ENCODE measurements at regions not wholly inside any gene's neighbourhood (a gene's known extent, or its start where the extent isn't known, plus 50 kb on each side); places are given as distances from the start of the nearest gene placed in this dataset.

- TF ChIP-seq POLR2A (IDR thresholded peaks at IDR 0.05) (no peak), CTCF (IDR thresholded peaks at IDR 0.05) (no peak)
- no peaks in the 10 kb centered on the region for H3K4me1 ChIP-seq
- DNase-seq = no peak
- H3K4me3 ChIP-seq = no peak overlapping the region
- intact Hi-C loops (cut with DNase I; ENCODE audit: low total_unique reads) = no loop called here
- H3K36me3 ChIP-seq = no peaks in the 10 kb centered on the region
- H3K27me3 ChIP-seq = no peaks in the 10 kb centered on the region
- H3K9me3 ChIP-seq = no peaks in the 10 kb centered on the region
- H3K27ac ChIP-seq = no peak overlapping the region
These were observed 81.1 kb upstream of the HELT start for GRCh38 chr4:184937030-184937710.

DNA sequence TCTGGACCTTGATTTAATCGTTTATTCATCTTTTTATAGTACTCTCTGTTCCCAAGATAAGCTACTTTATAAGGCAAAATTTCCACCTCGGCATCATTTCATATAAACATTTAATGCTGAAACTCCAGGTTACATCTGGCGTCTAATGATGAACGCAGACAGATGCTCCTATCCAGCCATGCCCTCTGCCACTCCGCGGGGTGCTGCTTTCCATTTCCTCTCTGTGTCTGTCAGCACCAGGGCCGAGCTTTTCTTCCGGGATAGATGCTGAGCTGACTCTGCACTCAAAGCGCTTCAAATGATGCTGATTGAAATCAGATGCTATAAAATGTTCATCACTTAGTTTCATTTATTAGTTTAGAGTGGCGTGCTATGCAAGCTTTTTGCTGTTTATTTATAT, 80.5 kb upstream of the HELT start:
- H3K9me3 ChIP-seq = no peaks in the 10 kb centered on the region
- no peaks in the 10 kb centered on the region for H3K36me3 ChIP-seq
- TF ChIP-seq POLR2A (IDR thresholded peaks at IDR 0.05) (no peak), CTCF (IDR thresholded peaks at IDR 0.05) (no peak)
- H3K4me3 ChIP-seq = no peak overlapping the region
- intact Hi-C loops (cut with DNase I; ENCODE audit: low total_unique reads) = no loop called here
- no peaks in the 10 kb centered on the region for H3K4me1 ChIP-seq
- DNase-seq = no peak
- no peak overlapping the region for H3K27ac ChIP-seq
- H3K27me3 ChIP-seq = no peaks in the 10 kb centered on the region

GRCh38 chr4:184938871-184939270, 79.4 kb upstream of the HELT start:
- no peak overlapping the region for H3K4me3 ChIP-seq
- DNase-seq = no peak
- H3K36me3 ChIP-seq = no peaks in the 10 kb centered on the region
- no peak overlapping the region for H3K27ac ChIP-seq
- TF ChIP-seq POLR2A (IDR thresholded peaks at IDR 0.05) (no peak), CTCF (IDR thresholded peaks at IDR 0.05) (no peak)
- no peaks in the 10 kb centered on the region for H3K9me3 ChIP-seq
- H3K4me1 ChIP-seq = no peaks in the 10 kb centered on the region
- no peaks in the 10 kb centered on the region for H3K27me3 ChIP-seq
- intact Hi-C loops (cut with DNase I; ENCODE audit: low total_unique reads) = no loop called here

DNA sequence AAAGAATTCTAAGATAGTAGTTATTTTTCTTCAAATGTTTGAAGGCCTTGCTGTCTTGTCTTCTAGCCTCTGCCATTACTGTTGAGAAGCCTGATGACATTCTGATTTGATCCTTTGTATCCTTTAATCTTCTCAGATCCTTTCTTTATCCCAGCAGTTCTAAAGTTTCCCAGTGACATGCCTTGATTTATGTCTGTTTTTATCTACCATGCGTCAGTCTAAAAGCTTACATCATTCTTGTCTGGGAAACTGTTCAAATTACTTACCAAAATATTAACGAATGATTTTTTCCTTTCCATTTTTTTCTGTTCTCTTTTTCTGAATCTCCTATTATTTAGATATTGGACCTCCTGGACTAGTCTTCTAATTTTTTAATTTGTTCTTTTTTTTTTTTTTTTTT, 78.3 kb upstream of the HELT start:
- no peak for DNase-seq
- Histone ChIP-seq H3K4me1 (no peaks in the 10 kb centered on the region), H3K4me3 (no peak overlapping the region), H3K36me3 (no peaks in the 10 kb centered on the region), H3K9me3 (no peaks in the 10 kb centered on the region), H3K27me3 (no peaks in the 10 kb centered on the region), H3K27ac (no peak overlapping the region)
- intact Hi-C loops (cut with DNase I; ENCODE audit: low total_unique reads) = no loop called here
- TF ChIP-seq POLR2A (IDR thresholded peaks at IDR 0.05) = no peak
- no peak for TF ChIP-seq CTCF (IDR thresholded peaks at IDR 0.05)

DNA sequence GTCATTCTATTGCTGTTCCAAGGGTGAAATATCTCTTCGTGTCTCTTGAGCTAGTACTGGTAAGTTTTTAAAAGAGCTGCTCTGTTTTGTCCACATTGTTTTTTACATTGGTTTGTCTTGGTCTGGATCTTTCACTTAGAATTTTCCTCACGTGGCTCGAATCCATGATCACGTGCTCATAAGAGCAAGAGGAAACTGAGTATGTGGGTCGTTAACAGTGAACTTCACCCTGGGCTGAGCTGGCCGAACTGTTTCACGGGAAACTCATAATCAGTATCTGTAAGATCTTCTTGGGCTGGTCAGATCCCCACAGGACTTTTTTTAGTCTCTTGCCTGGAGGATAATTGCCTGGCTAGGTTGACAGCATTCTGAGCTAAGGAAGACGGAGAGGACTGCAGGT, 77.8 kb upstream of the HELT start:
- no peaks in the 10 kb centered on the region for H3K9me3 ChIP-seq
- H3K4me1 ChIP-seq = no peaks in the 10 kb centered on the region
- DNase-seq = no peak
- no peaks in the 10 kb centered on the region for H3K36me3 ChIP-seq
- intact Hi-C loops (cut with DNase I; ENCODE audit: low total_unique reads) = no loop called here
- no peaks in the 10 kb centered on the region for H3K27me3 ChIP-seq
- no peak overlapping the region for H3K4me3 ChIP-seq
- no peak overlapping the region for H3K27ac ChIP-seq
- TF ChIP-seq POLR2A (IDR thresholded peaks at IDR 0.05) = no peak
- no peak for TF ChIP-seq CTCF (IDR thresholded peaks at IDR 0.05)
